ENCODE measurements at regions not wholly inside any gene's neighbourhood (a gene's known extent, or its start where the extent isn't known, plus 50 kb on each side); places are given as distances from the start of the nearest gene placed in this dataset.

GRCh38 chr3:101068876-101069606, 75.8 kb upstream of the ABI3BP start:
- H3K27ac Mint-ChIP-seq (ENCODE audit: low read depth, unreplicated experiment), result peak overlapping the region; percentile 49
- peaks cover 34% of the 10 kb centered on the region for H3K4me1 Mint-ChIP-seq (ENCODE audit: insufficient read depth, unreplicated experiment)
- H3K9me3 Mint-ChIP-seq (ENCODE audit: unreplicated experiment), result peaks cover 8% of the 10 kb centered on the region
- BruUV-seq (replicated peaks), result no TSS peak
- no peaks in the 10 kb centered on the region for H3K27me3 Mint-ChIP-seq (ENCODE audit: insufficient read depth, unreplicated experiment)
- no peak overlapping the region for H3K4me3 Mint-ChIP-seq (ENCODE audit: unreplicated experiment)
- CTCF ChIA-PET, result interaction anchor here (0.7 to 1.6 kb wide), 2 partner anchors 122 to 127 kb away, joined by 3 to 15 read pairs; no protein-coding TSS in a partner anchor
- no peak for DNase-seq (ENCODE audit: unreplicated experiment)
- POLR2A ChIA-PET, result interaction anchor here (0.7 to 1.2 kb wide), 5 partner anchors 13 to 505 kb away, joined by 3 read pairs; no protein-coding TSS in a partner anchor
- no peak for TF ChIP-seq CTCF (IDR thresholded peaks at IDR 0.05; ENCODE audit: unreplicated experiment)
- no peaks in the 10 kb centered on the region for H3K36me3 Mint-ChIP-seq (ENCODE audit: insufficient read depth, unreplicated experiment)
- intact Hi-C loops (cut with micrococcal nuclease), result no loop called here

GRCh38 chr3:101066711-101067129, 73.5 kb upstream of the ABI3BP start:
- Mint-ChIP-seq H3K9me3 (ENCODE audit: unreplicated experiment) (peaks cover 8% of the 10 kb centered on the region), H3K4me1 (ENCODE audit: insufficient read depth, unreplicated experiment) (peaks cover 34% of the 10 kb centered on the region)

GRCh38 chr3:101065962-101066361, 72.7 kb upstream of the ABI3BP start:
- H3K4me3 Mint-ChIP-seq (ENCODE audit: unreplicated experiment), result peak overlapping the region; percentile 58
- ChIA-PET CTCF (no interaction called here), POLR2A (interaction anchor here (0.8 to 1.6 kb wide), 7 partner anchors 10 to 305 kb away, joined by 3 to 4 read pairs (median 3); no protein-coding TSS in a partner anchor)
- peak; percentile 80 for DNase-seq (ENCODE audit: unreplicated experiment)
- H3K27me3 Mint-ChIP-seq (ENCODE audit: insufficient read depth, unreplicated experiment), result no peaks in the 10 kb centered on the region
- peak overlapping the region; percentile 84 for H3K27ac Mint-ChIP-seq (ENCODE audit: low read depth, unreplicated experiment)
- H3K9me3 Mint-ChIP-seq (ENCODE audit: unreplicated experiment), result peaks cover 3% of the 10 kb centered on the region
- TF ChIP-seq CTCF (IDR thresholded peaks at IDR 0.05; ENCODE audit: unreplicated experiment), result no peak
- no TSS peak for BruUV-seq (replicated peaks)
- no peaks in the 10 kb centered on the region for H3K36me3 Mint-ChIP-seq (ENCODE audit: insufficient read depth, unreplicated experiment)
- intact Hi-C loops (cut with micrococcal nuclease), result no loop called here
- H3K4me1 Mint-ChIP-seq (ENCODE audit: insufficient read depth, unreplicated experiment), result peaks cover 31% of the 10 kb centered on the region

More at GRCh38 chr3:101066711-101067129, 73.5 kb upstream of the ABI3BP start:
- TF ChIP-seq CTCF (IDR thresholded peaks at IDR 0.05; ENCODE audit: unreplicated experiment), result no peak
- no peaks in the 10 kb centered on the region for H3K27me3 Mint-ChIP-seq (ENCODE audit: insufficient read depth, unreplicated experiment)
- ChIA-PET POLR2A (interaction anchor here (0.7 to 1.6 kb wide), 7 partner anchors 9 to 495 kb away, joined by 3 to 6 read pairs (median 3); partner anchors contain the start of gene TRMT10C), CTCF (interaction anchor here (0.6 to 1.1 kb wide), 2 partner anchors 107 to 192 kb away, joined by 3 to 4 read pairs; no protein-coding TSS in a partner anchor)
- H3K27ac Mint-ChIP-seq (ENCODE audit: low read depth, unreplicated experiment), result peak overlapping the region; percentile 84
- BruUV-seq (replicated peaks), result no TSS peak
- DNase-seq (ENCODE audit: unreplicated experiment), result peak; percentile 33
- H3K4me3 Mint-ChIP-seq (ENCODE audit: unreplicated experiment), result peak overlapping the region; percentile 58
- H3K36me3 Mint-ChIP-seq (ENCODE audit: insufficient read depth, unreplicated experiment), result no peaks in the 10 kb centered on the region
- intact Hi-C loops (cut with micrococcal nuclease), result no loop called here

GRCh38 chr3:101063401-101063800, 70.2 kb upstream of the ABI3BP start:
- Mint-ChIP-seq H3K27ac (ENCODE audit: low read depth, unreplicated experiment) (no peak overlapping the region), H3K9me3 (ENCODE audit: unreplicated experiment) (peaks cover 9% of the 10 kb centered on the region), H3K4me3 (ENCODE audit: unreplicated experiment) (no peak overlapping the region), H3K36me3 (ENCODE audit: insufficient read depth, unreplicated experiment) (no peaks in the 10 kb centered on the region), H3K27me3 (ENCODE audit: insufficient read depth, unreplicated experiment) (no peaks in the 10 kb centered on the region), H3K4me1 (ENCODE audit: insufficient read depth, unreplicated experiment) (peaks cover 21% of the 10 kb centered on the region)
- intact Hi-C loops (cut with micrococcal nuclease), result no loop called here
- no peak for TF ChIP-seq CTCF (IDR thresholded peaks at IDR 0.05; ENCODE audit: unreplicated experiment)
- no peak for DNase-seq (ENCODE audit: unreplicated experiment)
- no TSS peak for BruUV-seq (replicated peaks)
- POLR2A ChIA-PET, result interaction anchor here (1.0 to 2.1 kb wide), 2 partner anchors 9 to 14 kb away, joined by 3 to 6 read pairs; no protein-coding TSS in a partner anchor
- CTCF ChIA-PET, result interaction anchor here (0.7 kb wide), 1 partner anchor 93 kb away, joined by 3 read pairs; no protein-coding TSS in a partner anchor

Measured in MCF 10A (cell line).